HCT116 (cell line): ENCODE measurements at regions not wholly inside any gene's neighbourhood (a gene's known extent, or its start where the extent isn't known, plus 50 kb on each side); places are given as distances from the start of the nearest gene placed in this dataset.

Source experiments
- ATAC-seq: fragments of 200-7000 bp; cut with Tn5 transposase; 2 replicates; pipeline ENCODE4 v1.9.1; 2020; ENCODE audit warnings: mild to moderate bottlenecking, moderate library complexity
- BruUV-seq: library from RNA; stranded (reverse); fragments of 400-500 nt; replicated peaks from 2 replicates; lab custom pipeline; 2021; lab: Mats Ljungman, UMichigan
- CTCF ChIA-PET: fragments of 300-600 bp; sonication (Branson Sonifier 250); formaldehyde crosslinking; loops from one replicate; lab custom pipeline; 2021; ENCODE audit warnings: antibody characterized with exemption; lab: Charles Lee
- POLR2A ChIA-PET: fragments of 300-600, 350-600 bp; sonication (Branson Sonifier 250); formaldehyde crosslinking; loops from one replicate; lab custom pipeline; 2021; ENCODE audit warnings: antibody characterized with exemption; lab: Charles Lee
- RAD21 ChIA-PET, 2 experiments: fragments of 300-600 bp; sonication (Branson Sonifier 250); formaldehyde crosslinking; loops; one replicate each; lab custom pipeline; 2023; ENCODE audit warnings: low total read pairs in 2 of 2; ENCODE audit not compliant: uncharacterized antibody in 2 of 2, unreplicated experiment in 2 of 2, low non-redundant PET in 1 of 2; lab: Charles Lee
- DNase-seq: peaks from one replicate; pipeline ENCODE4 v3.0.0-alpha.2; 2010; ENCODE audit warnings: low read depth, low spot score
- H2AFZ ChIP-seq: fragments of 200-600 bp; shearing (Covaris generic), sonication (generic); 2 replicates; pipeline ENCODE4 v1.6.1; 2017; ENCODE audit warnings: low read depth, mixed run types, mixed read lengths, antibody characterized with exemption, low read length; ENCODE audit not compliant: poor library complexity, severe bottlenecking
- H3K27ac ChIP-seq: 2 replicates; pipeline ENCODE4 v1.5.1; 2012; ENCODE audit warnings: low read depth, low read length
- H3K27me3 ChIP-seq: fragments of 200-600 bp; sonication (generic); 2 replicates; pipeline ENCODE4 v1.6.1; 2016; ENCODE audit warnings: mixed run types, low read length, mixed read lengths; ENCODE audit not compliant: insufficient read depth
- H3K36me3 ChIP-seq, 2 experiments: fragments of 200-500 bp in 1 of 2; fragments of 200-600 bp in 1 of 2; sonication (Bioruptor generic) in 1 of 2; sonication (generic) in 1 of 2; 2 replicates each; pipeline versions ENCODE4 v1.5.1 to v1.6.1; 2014 to 2016; ENCODE audit warnings: low read length in 2 of 2, inconsistent platforms in 1 of 2, mixed read lengths in 1 of 2, mixed run types in 1 of 2; ENCODE audit not compliant: insufficient read depth in 2 of 2, control insufficient read depth in 1 of 2
- H3K4me1 ChIP-seq, 2 experiments: fragments of 200-600 bp in 1 of 2; sonication (generic) in 1 of 2; 2 replicates each; pipeline versions ENCODE4 v1.5.1 to v1.6.1; 2012 to 2017; ENCODE audit warnings: low read length in 2 of 2, inconsistent platforms in 1 of 2, mild to moderate bottlenecking in 1 of 2, mixed read lengths in 1 of 2, mixed run types in 1 of 2, moderate library complexity in 1 of 2; ENCODE audit not compliant: insufficient read depth in 2 of 2, control insufficient read depth in 1 of 2
- H3K4me2 ChIP-seq: fragments of 200-600 bp; sonication (generic); 2 replicates; pipeline ENCODE4 v1.6.1; 2017; ENCODE audit warnings: mixed run types, low read length, mixed read lengths
- H3K4me3 ChIP-seq, 2 experiments: fragments of 200-600 bp in 1 of 2; sonication (generic) in 1 of 2; replicated peaks in 1 of 2; 2 replicates each; pipeline ENCODE4 v1.5.1; 2011 to 2016; ENCODE audit warnings: low read length in 2 of 2, control low read depth in 1 of 2, low read depth in 1 of 2, mild to moderate bottlenecking in 1 of 2, mixed read lengths in 1 of 2, mixed run types in 1 of 2
- H3K79me2 ChIP-seq: fragments of 200-600 bp; sonication (generic); 2 replicates; pipeline ENCODE4 v1.6.1; 2017; ENCODE audit warnings: mild to moderate bottlenecking, mixed run types, low read length, moderate library complexity, mixed read lengths; ENCODE audit not compliant: insufficient read depth
- H3K9ac ChIP-seq: fragments of 200-600 bp; sonication (generic); 2 replicates; pipeline ENCODE4 v1.6.1; 2016; ENCODE audit warnings: low read length, mixed read lengths
- H3K9me2 ChIP-seq: fragments of 200-600 bp; sonication (generic), shearing (Covaris generic); 2 replicates; pipeline ENCODE4 v1.6.1; 2017; ENCODE audit warnings: mixed run types, mild to moderate bottlenecking, moderate library complexity; ENCODE audit not compliant: insufficient read depth
- H3K9me3 ChIP-seq, 2 experiments: fragments of 200-500 bp in 1 of 2; fragments of 200-600 bp in 1 of 2; sonication (Bioruptor generic) in 1 of 2; sonication (generic) in 1 of 2; 2 replicates each; pipeline ENCODE4 v1.6.1; 2014 to 2017; ENCODE audit warnings: low read length in 2 of 2, mixed read lengths in 2 of 2, inconsistent platforms in 1 of 2, low read depth in 1 of 2, mild to moderate bottlenecking in 1 of 2, mixed run types in 1 of 2, moderate library complexity in 1 of 2; ENCODE audit not compliant: control insufficient read depth in 1 of 2, insufficient read depth in 1 of 2
- H4K20me1 ChIP-seq: fragments of 200-600 bp; sonication (generic), shearing (Covaris generic); 2 replicates; pipeline ENCODE4 v1.6.1; 2017; ENCODE audit warnings: mixed run types, mild to moderate bottlenecking, moderate library complexity; ENCODE audit not compliant: insufficient read depth
- CBX3 ChIP-seq: IDR thresholded peaks from 2 replicates; pipeline ENCODE4 v1.6.1; 2012; ENCODE audit warnings: low read depth
- CEBPB ChIP-seq: IDR thresholded peaks from 2 replicates; pipeline ENCODE4 v1.6.1; 2012; ENCODE audit warnings: low read depth
- EZH2 ChIP-seq: fragments of 200-600 bp; sonication (generic); IDR thresholded peaks from 2 replicates; pipeline ENCODE4 v1.6.1; 2017; ENCODE audit warnings: antibody characterized with exemption, mixed run types
- FOSL1 ChIP-seq: IDR thresholded peaks from 2 replicates; pipeline ENCODE4 v1.6.1; 2012; ENCODE audit warnings: low read depth
- JUND ChIP-seq: IDR thresholded peaks from 2 replicates; pipeline ENCODE4 v1.6.1; 2012
- POLR2A ChIP-seq: IDR thresholded peaks from 2 replicates; pipeline ENCODE4 v1.7.0; 2011; ENCODE audit warnings: borderline replicate concordance; ENCODE audit not compliant: insufficient read depth, insufficient read length; ENCODE audit errors: extremely low read depth
- POLR2AphosphoS5 ChIP-seq: IDR thresholded peaks from 2 replicates; pipeline ENCODE4 v1.6.1; 2011; ENCODE audit warnings: mild to moderate bottlenecking, low read depth, low read length, moderate library complexity
- SIN3A ChIP-seq: IDR thresholded peaks from 2 replicates; pipeline ENCODE4 v1.6.1; 2012; ENCODE audit warnings: low read depth
- SRF ChIP-seq: IDR thresholded peaks from 2 replicates; pipeline ENCODE4 v1.6.1; 2012; ENCODE audit warnings: low read depth
- TCF7L2 ChIP-seq: IDR thresholded peaks from 2 replicates; pipeline ENCODE4 v1.7.0; 2011; ENCODE audit warnings: borderline replicate concordance, inconsistent platforms; ENCODE audit not compliant: insufficient read depth, insufficient read length; ENCODE audit errors: extremely low read depth
- YY1 ChIP-seq: IDR thresholded peaks from 2 replicates; pipeline ENCODE4 v1.6.1; 2011; ENCODE audit warnings: low read length, low read depth, moderate library complexity, mild to moderate bottlenecking; ENCODE audit not compliant: insufficient replicate concordance; ENCODE audit errors: extremely low read depth
- ZFX ChIP-seq: fragments of 450-650 bp; IDR thresholded peaks from 2 replicates; pipeline ENCODE4 v1.6.1; 2017
- ZNF274 ChIP-seq: fragments of 200-500 bp; sonication (Bioruptor generic); IDR thresholded peaks from 2 replicates; pipeline ENCODE4 v1.6.1; 2014; ENCODE audit warnings: mild to moderate bottlenecking, low read depth, low read length, inconsistent platforms
- intact Hi-C: fragments of 100-400 bp; cut with micrococcal nuclease; formaldehyde crosslinking; loops from 2 replicates; pipeline ENCODE4 v1.10.0; 2022
- TF ChIP-seq, protein P1 (sequence below): IDR thresholded peaks from 2 replicates; pipeline ENCODE4 v1.6.1; 2012
- TF ChIP-seq, protein P2 (sequence below): IDR thresholded peaks from 2 replicates; pipeline ENCODE4 v1.6.1; 2011; ENCODE audit warnings: mild to moderate bottlenecking, low read length, moderate library complexity; ENCODE audit not compliant: insufficient replicate concordance; ENCODE audit errors: extremely low read depth
- TF ChIP-seq, protein P3 (sequence below): IDR thresholded peaks from 2 replicates; pipeline ENCODE4 v1.6.1; 2012; ENCODE audit warnings: low read depth
- TF ChIP-seq, protein P4 (sequence below), 3 experiments: fragments of 200-600 bp in 1 of 3; sonication (generic) in 1 of 3; IDR thresholded peaks in 2 of 3; conservative IDR thresholded peaks in 1 of 3; 2 replicates each; pipeline ENCODE4 v1.5.1; 2012 to 2017; ENCODE audit warnings: low read depth in 2 of 3, low read length in 2 of 3, antibody characterized with exemption in 1 of 3, borderline replicate concordance in 1 of 3, control low read depth in 1 of 3, mild to moderate bottlenecking in 1 of 3, mixed read lengths in 1 of 3, mixed run types in 1 of 3, moderate library complexity in 1 of 3; ENCODE audit not compliant: insufficient read depth in 1 of 3
- TF ChIP-seq, protein P5 (sequence below): IDR thresholded peaks from 2 replicates; pipeline ENCODE4 v1.6.1; 2012

DNA sequence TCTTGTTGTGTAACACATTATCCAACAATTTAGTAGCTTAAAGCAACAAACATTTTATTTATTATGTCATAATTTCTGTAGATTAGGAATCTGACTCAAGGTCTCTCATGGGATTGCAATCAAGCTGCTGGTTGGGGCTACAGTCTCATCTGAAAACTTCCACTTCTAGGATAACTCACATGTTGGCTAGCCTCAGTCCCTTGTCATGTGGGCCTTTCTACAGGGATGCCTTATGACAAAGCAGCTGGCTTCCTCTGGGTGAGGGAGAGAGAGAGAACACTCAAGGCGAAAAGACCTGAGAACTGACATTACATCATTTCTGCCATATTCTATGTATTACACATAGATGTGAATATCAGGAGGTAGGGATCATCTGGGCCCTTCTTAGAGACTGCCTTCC, 317.9 kb upstream of the VRK2 start:
- H3K9me2 ChIP-seq: no peaks in the 10 kb centered on the region
- CTCF ChIA-PET: no interaction called here

More for the DNA sequence above, 317.9 kb upstream of the VRK2 start:
- H3K4me3 ChIP-seq: no peak overlapping the region
- H2AFZ ChIP-seq: no peak overlapping the region
- intact Hi-C loops: no loop called here
- H3K9me3 ChIP-seq: no peaks in the 10 kb centered on the region
- RAD21 ChIA-PET: no interaction called here
- DNase-seq: no peak
- H3K79me2 ChIP-seq: no peaks in the 10 kb centered on the region
- H3K36me3 ChIP-seq: no peaks in the 10 kb centered on the region
- no peaks in the 10 kb centered on the region for H3K27me3 ChIP-seq
- no peak overlapping the region for H3K27ac ChIP-seq
- TF ChIP-seq POLR2AphosphoS5 (no peak), ZNF274 (no peak), POLR2A (no peak), JUND (no peak), EZH2 (no peak), SIN3A (no peak), CBX3 (no peak), CEBPB (no peak), SRF (no peak), ZFX (no peak), TCF7L2 (no peak), YY1 (no peak), FOSL1 (no peak)
- TF ChIP-seq, protein P1, sequence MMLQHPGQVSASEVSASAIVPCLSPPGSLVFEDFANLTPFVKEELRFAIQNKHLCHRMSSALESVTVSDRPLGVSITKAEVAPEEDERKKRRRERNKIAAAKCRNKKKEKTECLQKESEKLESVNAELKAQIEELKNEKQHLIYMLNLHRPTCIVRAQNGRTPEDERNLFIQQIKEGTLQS: no peak
- TF ChIP-seq, protein P2, sequence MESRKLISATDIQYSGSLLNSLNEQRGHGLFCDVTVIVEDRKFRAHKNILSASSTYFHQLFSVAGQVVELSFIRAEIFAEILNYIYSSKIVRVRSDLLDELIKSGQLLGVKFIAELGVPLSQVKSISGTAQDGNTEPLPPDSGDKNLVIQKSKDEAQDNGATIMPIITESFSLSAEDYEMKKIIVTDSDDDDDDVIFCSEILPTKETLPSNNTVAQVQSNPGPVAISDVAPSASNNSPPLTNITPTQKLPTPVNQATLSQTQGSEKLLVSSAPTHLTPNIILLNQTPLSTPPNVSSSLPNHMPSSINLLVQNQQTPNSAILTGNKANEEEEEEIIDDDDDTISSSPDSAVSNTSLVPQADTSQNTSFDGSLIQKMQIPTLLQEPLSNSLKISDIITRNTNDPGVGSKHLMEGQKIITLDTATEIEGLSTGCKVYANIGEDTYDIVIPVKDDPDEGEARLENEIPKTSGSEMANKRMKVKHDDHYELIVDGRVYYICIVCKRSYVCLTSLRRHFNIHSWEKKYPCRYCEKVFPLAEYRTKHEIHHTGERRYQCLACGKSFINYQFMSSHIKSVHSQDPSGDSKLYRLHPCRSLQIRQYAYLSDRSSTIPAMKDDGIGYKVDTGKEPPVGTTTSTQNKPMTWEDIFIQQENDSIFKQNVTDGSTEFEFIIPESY: no peak
- TF ChIP-seq, protein P3, sequence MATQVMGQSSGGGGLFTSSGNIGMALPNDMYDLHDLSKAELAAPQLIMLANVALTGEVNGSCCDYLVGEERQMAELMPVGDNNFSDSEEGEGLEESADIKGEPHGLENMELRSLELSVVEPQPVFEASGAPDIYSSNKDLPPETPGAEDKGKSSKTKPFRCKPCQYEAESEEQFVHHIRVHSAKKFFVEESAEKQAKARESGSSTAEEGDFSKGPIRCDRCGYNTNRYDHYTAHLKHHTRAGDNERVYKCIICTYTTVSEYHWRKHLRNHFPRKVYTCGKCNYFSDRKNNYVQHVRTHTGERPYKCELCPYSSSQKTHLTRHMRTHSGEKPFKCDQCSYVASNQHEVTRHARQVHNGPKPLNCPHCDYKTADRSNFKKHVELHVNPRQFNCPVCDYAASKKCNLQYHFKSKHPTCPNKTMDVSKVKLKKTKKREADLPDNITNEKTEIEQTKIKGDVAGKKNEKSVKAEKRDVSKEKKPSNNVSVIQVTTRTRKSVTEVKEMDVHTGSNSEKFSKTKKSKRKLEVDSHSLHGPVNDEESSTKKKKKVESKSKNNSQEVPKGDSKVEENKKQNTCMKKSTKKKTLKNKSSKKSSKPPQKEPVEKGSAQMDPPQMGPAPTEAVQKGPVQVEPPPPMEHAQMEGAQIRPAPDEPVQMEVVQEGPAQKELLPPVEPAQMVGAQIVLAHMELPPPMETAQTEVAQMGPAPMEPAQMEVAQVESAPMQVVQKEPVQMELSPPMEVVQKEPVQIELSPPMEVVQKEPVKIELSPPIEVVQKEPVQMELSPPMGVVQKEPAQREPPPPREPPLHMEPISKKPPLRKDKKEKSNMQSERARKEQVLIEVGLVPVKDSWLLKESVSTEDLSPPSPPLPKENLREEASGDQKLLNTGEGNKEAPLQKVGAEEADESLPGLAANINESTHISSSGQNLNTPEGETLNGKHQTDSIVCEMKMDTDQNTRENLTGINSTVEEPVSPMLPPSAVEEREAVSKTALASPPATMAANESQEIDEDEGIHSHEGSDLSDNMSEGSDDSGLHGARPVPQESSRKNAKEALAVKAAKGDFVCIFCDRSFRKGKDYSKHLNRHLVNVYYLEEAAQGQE: no peak
- TF ChIP-seq, protein P4, sequence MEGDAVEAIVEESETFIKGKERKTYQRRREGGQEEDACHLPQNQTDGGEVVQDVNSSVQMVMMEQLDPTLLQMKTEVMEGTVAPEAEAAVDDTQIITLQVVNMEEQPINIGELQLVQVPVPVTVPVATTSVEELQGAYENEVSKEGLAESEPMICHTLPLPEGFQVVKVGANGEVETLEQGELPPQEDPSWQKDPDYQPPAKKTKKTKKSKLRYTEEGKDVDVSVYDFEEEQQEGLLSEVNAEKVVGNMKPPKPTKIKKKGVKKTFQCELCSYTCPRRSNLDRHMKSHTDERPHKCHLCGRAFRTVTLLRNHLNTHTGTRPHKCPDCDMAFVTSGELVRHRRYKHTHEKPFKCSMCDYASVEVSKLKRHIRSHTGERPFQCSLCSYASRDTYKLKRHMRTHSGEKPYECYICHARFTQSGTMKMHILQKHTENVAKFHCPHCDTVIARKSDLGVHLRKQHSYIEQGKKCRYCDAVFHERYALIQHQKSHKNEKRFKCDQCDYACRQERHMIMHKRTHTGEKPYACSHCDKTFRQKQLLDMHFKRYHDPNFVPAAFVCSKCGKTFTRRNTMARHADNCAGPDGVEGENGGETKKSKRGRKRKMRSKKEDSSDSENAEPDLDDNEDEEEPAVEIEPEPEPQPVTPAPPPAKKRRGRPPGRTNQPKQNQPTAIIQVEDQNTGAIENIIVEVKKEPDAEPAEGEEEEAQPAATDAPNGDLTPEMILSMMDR (IDR thresholded peaks at IDR 0.05 in 2 of 3, conservative IDR thresholded peaks at IDR 0.05 in 1 of 3; ENCODE audit: borderline replicate concordance in 1 of 3, insufficient read depth in 1 of 3, low read depth in 2 of 3, low read length in 2 of 3): no peak
- TF ChIP-seq, protein P5, sequence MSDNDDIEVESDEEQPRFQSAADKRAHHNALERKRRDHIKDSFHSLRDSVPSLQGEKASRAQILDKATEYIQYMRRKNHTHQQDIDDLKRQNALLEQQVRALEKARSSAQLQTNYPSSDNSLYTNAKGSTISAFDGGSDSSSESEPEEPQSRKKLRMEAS: no peak
- TF ChIP-seq, all 23 proteins: peak for 0
- POLR2A ChIA-PET: no interaction called here
- no peaks in the 10 kb centered on the region for H4K20me1 ChIP-seq
- no peak overlapping the region for H3K4me2 ChIP-seq
- no peak overlapping the region for H3K9ac ChIP-seq
- no peak for ATAC-seq
- H3K4me1 ChIP-seq: no peaks in the 10 kb centered on the region
- no TSS peak for BruUV-seq
